ENCODE measurements at regions not wholly inside any gene's neighbourhood (a gene's known extent, or its start where the extent isn't known, plus 50 kb on each side); places are given as distances from the start of the nearest gene placed in this dataset.

DNA sequence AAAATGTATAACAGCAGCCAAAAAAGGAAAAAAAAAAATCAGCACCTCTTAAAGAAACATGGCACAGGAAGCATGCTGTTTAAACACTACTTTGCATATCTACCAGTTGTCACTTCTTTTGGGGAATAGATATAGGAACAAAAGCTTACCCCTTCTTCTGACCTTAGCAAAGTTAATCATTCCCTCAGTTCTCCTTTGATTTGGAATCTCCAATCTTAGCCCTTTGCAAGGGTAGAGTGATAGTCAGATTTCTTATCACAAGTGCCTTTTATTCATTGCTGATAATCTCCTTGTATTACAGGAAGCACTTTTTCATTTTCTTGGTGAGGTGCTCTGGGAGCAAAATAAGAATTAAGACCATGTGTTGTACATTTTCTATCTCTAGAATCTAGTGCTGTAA lies 1327.6 kb downstream of the OLFM4 start:
- Histone ChIP-seq H3K9me3 (ENCODE audit: control insufficient read depth, insufficient read depth, low read length) (no peaks in the 10 kb centered on the region), H3K9ac (ENCODE audit: low read depth, low read length) (peak overlapping the region; percentile 3; the same call in 1 of the 2 replicates), H3K4me3 (ENCODE audit: low read depth, low read length) (no peak overlapping the region), H3K36me3 (ENCODE audit: control insufficient read depth, insufficient read depth, low read length) (no peaks in the 10 kb centered on the region), H3K27ac (ENCODE audit: low read depth, low read length) (peak overlapping the region; percentile 95), H3K27me3 (ENCODE audit: control insufficient read depth, insufficient read depth, low read length) (no peaks in the 10 kb centered on the region), H3K4me1 (ENCODE audit: control insufficient read depth, insufficient read depth, low read length) (peaks cover 49% of the 10 kb centered on the region)

DNA sequence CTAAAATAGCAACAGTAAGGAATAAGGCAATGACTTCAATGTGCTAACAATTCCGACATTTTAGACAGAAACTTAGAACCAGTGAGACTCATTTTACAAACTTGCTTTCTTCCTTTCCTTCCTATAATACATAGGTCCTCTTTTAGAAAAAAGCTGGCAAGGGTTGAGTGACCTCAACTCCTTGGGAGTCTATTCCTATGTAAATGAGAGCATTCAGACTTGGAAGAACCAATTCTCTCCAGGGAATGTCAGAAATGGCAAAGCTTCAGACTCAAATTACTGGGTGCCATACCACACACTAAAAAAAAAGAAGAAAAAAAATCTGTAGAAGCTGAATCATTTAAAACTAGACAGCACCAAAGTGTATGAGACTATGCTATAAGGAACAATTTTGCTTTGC lies 1328.2 kb downstream of the OLFM4 start:
- Histone ChIP-seq H3K4me1 (ENCODE audit: control insufficient read depth, insufficient read depth, low read length) (peaks cover 49% of the 10 kb centered on the region), H3K27ac (ENCODE audit: low read depth, low read length) (peak overlapping the region; percentile 95), H3K36me3 (ENCODE audit: control insufficient read depth, insufficient read depth, low read length) (no peaks in the 10 kb centered on the region), H3K9ac (ENCODE audit: low read depth, low read length) (peak overlapping the region; percentile 3; the same call in 1 of the 2 replicates), H3K27me3 (ENCODE audit: control insufficient read depth, insufficient read depth, low read length) (no peaks in the 10 kb centered on the region), H3K9me3 (ENCODE audit: control insufficient read depth, insufficient read depth, low read length) (no peaks in the 10 kb centered on the region), H3K4me3 (ENCODE audit: low read depth, low read length) (peak overlapping the region; percentile 45)

GRCh38 chr13:54357284-54357933 lies 1328.8 kb downstream of the OLFM4 start:
- H3K27me3 ChIP-seq (ENCODE audit: control insufficient read depth, insufficient read depth, low read length) = no peaks in the 10 kb centered on the region
- H3K36me3 ChIP-seq (ENCODE audit: control insufficient read depth, insufficient read depth, low read length) = no peaks in the 10 kb centered on the region
- H3K27ac ChIP-seq (ENCODE audit: low read depth, low read length) = peak overlapping the region; percentile 95
- H3K9ac ChIP-seq (ENCODE audit: low read depth, low read length) = no peak overlapping the region
- no peaks in the 10 kb centered on the region for H3K9me3 ChIP-seq (ENCODE audit: control insufficient read depth, insufficient read depth, low read length)
- peaks cover 49% of the 10 kb centered on the region for H3K4me1 ChIP-seq (ENCODE audit: control insufficient read depth, insufficient read depth, low read length)
- H3K4me3 ChIP-seq (ENCODE audit: low read depth, low read length) = peak overlapping the region; percentile 45

GRCh38 chr13:54361460-54361859 lies 1332.8 kb downstream of the OLFM4 start:
- no peak overlapping the region for H3K4me3 ChIP-seq (ENCODE audit: low read depth, low read length)
- no peak overlapping the region for H3K9ac ChIP-seq (ENCODE audit: low read depth, low read length)
- H3K4me1 ChIP-seq (ENCODE audit: control insufficient read depth, insufficient read depth, low read length) = peaks cover 30% of the 10 kb centered on the region
- no peak overlapping the region for H3K27ac ChIP-seq (ENCODE audit: low read depth, low read length)
- no peaks in the 10 kb centered on the region for H3K9me3 ChIP-seq (ENCODE audit: control insufficient read depth, insufficient read depth, low read length)
- no peaks in the 10 kb centered on the region for H3K27me3 ChIP-seq (ENCODE audit: control insufficient read depth, insufficient read depth, low read length)
- no peaks in the 10 kb centered on the region for H3K36me3 ChIP-seq (ENCODE audit: control insufficient read depth, insufficient read depth, low read length)

GRCh38 chr13:54366728-54367127 lies 1338.1 kb downstream of the OLFM4 start:
- Histone ChIP-seq H3K27ac (ENCODE audit: low read depth, low read length) (no peak overlapping the region), H3K9me3 (ENCODE audit: control insufficient read depth, insufficient read depth, low read length) (no peaks in the 10 kb centered on the region), H3K9ac (ENCODE audit: low read depth, low read length) (no peak overlapping the region), H3K27me3 (ENCODE audit: control insufficient read depth, insufficient read depth, low read length) (no peaks in the 10 kb centered on the region), H3K4me3 (ENCODE audit: low read depth, low read length) (no peak overlapping the region), H3K4me1 (ENCODE audit: control insufficient read depth, insufficient read depth, low read length) (peaks cover 6% of the 10 kb centered on the region; the same call in 1 of the 2 replicates), H3K36me3 (ENCODE audit: control insufficient read depth, insufficient read depth, low read length) (no peaks in the 10 kb centered on the region)

DNA sequence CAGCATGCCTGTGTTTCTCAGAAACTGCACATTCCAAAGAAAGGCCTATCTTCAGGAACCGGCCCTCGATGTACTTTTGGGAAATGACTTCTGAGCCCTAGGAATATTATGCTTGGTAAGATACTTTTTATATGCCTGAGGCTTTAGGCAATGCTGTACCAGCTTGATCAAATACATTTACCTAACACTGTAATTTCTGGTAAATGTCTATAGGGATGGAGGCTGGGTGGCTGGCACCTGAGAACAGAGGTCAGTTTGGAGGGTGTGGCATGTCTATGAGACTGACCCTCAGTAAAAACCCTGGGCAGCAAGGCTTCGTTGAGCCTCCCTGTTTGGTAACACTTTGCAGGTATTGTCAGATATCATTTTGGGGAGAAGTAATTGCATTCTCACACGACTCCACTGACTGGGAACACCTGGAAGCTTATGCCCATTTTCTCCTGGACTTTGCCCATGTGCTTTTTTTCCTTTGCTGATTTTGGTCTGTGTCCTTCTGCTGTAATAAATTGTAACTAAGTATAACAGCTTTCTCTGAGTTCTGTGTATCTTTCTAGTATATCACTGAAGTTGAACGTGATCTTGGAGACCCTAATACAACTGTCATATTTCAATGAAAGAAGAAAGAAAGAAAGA lies 1339.1 kb downstream of the OLFM4 start:
- Histone ChIP-seq H3K4me1 (ENCODE audit: control insufficient read depth, insufficient read depth, low read length) (peaks cover 6% of the 10 kb centered on the region), H3K27ac (ENCODE audit: low read depth, low read length) (no peak overlapping the region), H3K27me3 (ENCODE audit: control insufficient read depth, insufficient read depth, low read length) (no peaks in the 10 kb centered on the region), H3K9ac (ENCODE audit: low read depth, low read length) (no peak overlapping the region), H3K4me3 (ENCODE audit: low read depth, low read length) (no peak overlapping the region), H3K36me3 (ENCODE audit: control insufficient read depth, insufficient read depth, low read length) (no peaks in the 10 kb centered on the region), H3K9me3 (ENCODE audit: control insufficient read depth, insufficient read depth, low read length) (no peaks in the 10 kb centered on the region)

GRCh38 chr13:54368387-54368786 lies 1339.8 kb downstream of the OLFM4 start:
- no peak overlapping the region for H3K4me3 ChIP-seq (ENCODE audit: low read depth, low read length)
- H3K27ac ChIP-seq (ENCODE audit: low read depth, low read length) = no peak overlapping the region
- no peak overlapping the region for H3K9ac ChIP-seq (ENCODE audit: low read depth, low read length)
- H3K36me3 ChIP-seq (ENCODE audit: control insufficient read depth, insufficient read depth, low read length) = no peaks in the 10 kb centered on the region
- H3K9me3 ChIP-seq (ENCODE audit: control insufficient read depth, insufficient read depth, low read length) = no peaks in the 10 kb centered on the region
- H3K4me1 ChIP-seq (ENCODE audit: control insufficient read depth, insufficient read depth, low read length) = peaks cover 12% of the 10 kb centered on the region
- no peaks in the 10 kb centered on the region for H3K27me3 ChIP-seq (ENCODE audit: control insufficient read depth, insufficient read depth, low read length)

GRCh38 chr13:54373211-54373610 lies 1344.6 kb downstream of the OLFM4 start:
- peak overlapping the region; percentile 76 for H3K27ac ChIP-seq (ENCODE audit: low read depth, low read length)
- H3K36me3 ChIP-seq (ENCODE audit: control insufficient read depth, insufficient read depth, low read length) = no peaks in the 10 kb centered on the region
- no peaks in the 10 kb centered on the region for H3K9me3 ChIP-seq (ENCODE audit: control insufficient read depth, insufficient read depth, low read length)
- H3K27me3 ChIP-seq (ENCODE audit: control insufficient read depth, insufficient read depth, low read length) = no peaks in the 10 kb centered on the region; the same call in 1 of the 2 replicates
- peaks cover 35% of the 10 kb centered on the region for H3K4me1 ChIP-seq (ENCODE audit: control insufficient read depth, insufficient read depth, low read length)
- no peak overlapping the region for H3K4me3 ChIP-seq (ENCODE audit: low read depth, low read length)
- no peak overlapping the region for H3K9ac ChIP-seq (ENCODE audit: low read depth, low read length)

DNA sequence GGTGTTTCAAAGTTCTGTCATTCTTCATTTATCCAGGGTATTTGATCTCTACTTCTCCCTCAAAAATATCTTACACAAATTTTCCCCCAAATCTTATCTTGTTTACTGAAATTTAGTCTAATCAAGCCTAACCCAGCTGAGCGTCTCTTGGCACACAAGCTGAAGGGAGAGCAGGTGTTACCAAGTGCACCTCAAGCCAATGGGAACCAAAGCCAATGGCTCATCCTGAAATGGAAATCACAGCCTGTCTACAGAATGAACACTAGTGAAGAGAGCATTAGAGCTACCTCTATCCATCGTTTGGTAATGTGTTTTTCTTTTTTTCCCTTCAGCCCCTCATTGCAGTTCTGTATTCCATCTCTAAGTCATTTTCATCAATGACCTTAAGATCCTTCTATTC lies 1350.8 kb downstream of the OLFM4 start:
- H3K4me3 ChIP-seq (ENCODE audit: low read depth, low read length) = no peak overlapping the region
- no peak overlapping the region for H3K27ac ChIP-seq (ENCODE audit: low read depth, low read length)
- H3K36me3 ChIP-seq (ENCODE audit: control insufficient read depth, insufficient read depth, low read length) = no peaks in the 10 kb centered on the region
- H3K9ac ChIP-seq (ENCODE audit: low read depth, low read length) = no peak overlapping the region
- H3K27me3 ChIP-seq (ENCODE audit: control insufficient read depth, insufficient read depth, low read length) = peaks cover 8% of the 10 kb centered on the region
- no peaks in the 10 kb centered on the region for H3K9me3 ChIP-seq (ENCODE audit: control insufficient read depth, insufficient read depth, low read length)
- peaks cover 47% of the 10 kb centered on the region for H3K4me1 ChIP-seq (ENCODE audit: control insufficient read depth, insufficient read depth, low read length)

GRCh38 chr13:54383604-54384003 lies 1355.0 kb downstream of the OLFM4 start:
- H3K9me3 ChIP-seq (ENCODE audit: control insufficient read depth, insufficient read depth, low read length) = no peaks in the 10 kb centered on the region
- H3K4me3 ChIP-seq (ENCODE audit: low read depth, low read length) = no peak overlapping the region
- no peaks in the 10 kb centered on the region for H3K36me3 ChIP-seq (ENCODE audit: control insufficient read depth, insufficient read depth, low read length)
- H3K4me1 ChIP-seq (ENCODE audit: control insufficient read depth, insufficient read depth, low read length) = peaks cover 42% of the 10 kb centered on the region
- no peak overlapping the region for H3K27ac ChIP-seq (ENCODE audit: low read depth, low read length)
- H3K27me3 ChIP-seq (ENCODE audit: control insufficient read depth, insufficient read depth, low read length) = peaks cover 50% of the 10 kb centered on the region
- no peak overlapping the region for H3K9ac ChIP-seq (ENCODE audit: low read depth, low read length)

DNA sequence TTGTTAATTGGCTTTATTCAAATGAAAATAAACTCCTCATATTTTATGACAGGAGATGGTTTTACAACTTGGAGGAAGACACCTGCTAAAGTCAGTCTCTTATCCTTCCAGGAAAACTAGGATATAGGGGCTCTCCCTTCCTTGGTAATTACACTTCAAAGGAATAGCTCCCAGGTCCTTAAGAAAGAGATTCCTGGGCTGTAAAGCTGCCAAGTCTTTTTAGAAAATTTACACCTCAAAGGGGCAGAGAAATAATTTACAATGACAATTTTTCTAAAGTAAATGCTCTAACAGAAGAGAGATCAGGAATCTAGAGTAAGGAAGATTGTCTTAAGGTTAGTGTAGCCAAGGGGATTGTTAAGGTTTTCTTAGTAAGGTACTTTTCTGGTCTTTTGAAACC lies 1359.0 kb downstream of the OLFM4 start:
- no peaks in the 10 kb centered on the region for H3K9me3 ChIP-seq (ENCODE audit: control insufficient read depth, insufficient read depth, low read length)
- no peak overlapping the region for H3K9ac ChIP-seq (ENCODE audit: low read depth, low read length)
- peaks cover 29% of the 10 kb centered on the region for H3K4me1 ChIP-seq (ENCODE audit: control insufficient read depth, insufficient read depth, low read length)
- peaks cover 76% of the 10 kb centered on the region for H3K27me3 ChIP-seq (ENCODE audit: control insufficient read depth, insufficient read depth, low read length)
- H3K27ac ChIP-seq (ENCODE audit: low read depth, low read length) = no peak overlapping the region
- no peak overlapping the region for H3K4me3 ChIP-seq (ENCODE audit: low read depth, low read length)
- no peaks in the 10 kb centered on the region for H3K36me3 ChIP-seq (ENCODE audit: control insufficient read depth, insufficient read depth, low read length)
